Vagina (tissue), 2 donors: ENCODE measurements at regions not wholly inside any gene's neighbourhood (a gene's known extent, or its start where the extent isn't known, plus 50 kb on each side); places are given as distances from the start of the nearest gene placed in this dataset.

ENCODE experiments used
- CTCF ChIP-seq, 3 experiments: fragments of 450-650 bp in 2 of 3; fragments of 200-600 bp in 1 of 3; sonication (generic) in 1 of 3; IDR thresholded peaks; one replicate each; pipeline ENCODE4 v1.5.1; 2017 to 2019; ENCODE audit warnings: antibody characterized with exemption in 3 of 3, mild to moderate bottlenecking in 2 of 3, moderate library complexity in 2 of 3
- POLR2A ChIP-seq, 2 donors: fragments of 450-650 bp; IDR thresholded peaks; one replicate each; pipeline ENCODE4 v1.6.1; 2017; ENCODE audit warnings: antibody characterized with exemption in 2 of 2, mild to moderate bottlenecking in 2 of 2, moderate library complexity in 2 of 2
- POLR2AphosphoS5 ChIP-seq, 2 donors: sonication (generic); formaldehyde crosslinking; IDR thresholded peaks; one replicate each; pipeline ENCODE4 v1.9.0; 2017; ENCODE audit warnings: antibody characterized with exemption in 2 of 2, mild to moderate bottlenecking in 2 of 2, low read depth in 1 of 2; ENCODE audit not compliant: insufficient read depth in 1 of 2

GRCh38 chr5:168072665-168073064, 218.8 kb upstream of the WWC1 start:
- TF ChIP-seq CTCF (IDR thresholded peaks at IDR 0.05) (no peak), POLR2AphosphoS5 (IDR thresholded peaks at IDR 0.05; ENCODE audit: insufficient read depth in 1 of 2, low read depth in 1 of 2) (no peak), POLR2A (IDR thresholded peaks at IDR 0.05) (no peak)
